ENCODE measurements at regions not wholly inside any gene's neighbourhood (a gene's known extent, or its start where the extent isn't known, plus 50 kb on each side); places are given as distances from the start of the nearest gene placed in this dataset.
"Not testable (repeated sequence)": the region's sequence is repeated elsewhere in the genome, so short reads cannot be mapped to it uniquely, and the experiment has no call there.

DNA sequence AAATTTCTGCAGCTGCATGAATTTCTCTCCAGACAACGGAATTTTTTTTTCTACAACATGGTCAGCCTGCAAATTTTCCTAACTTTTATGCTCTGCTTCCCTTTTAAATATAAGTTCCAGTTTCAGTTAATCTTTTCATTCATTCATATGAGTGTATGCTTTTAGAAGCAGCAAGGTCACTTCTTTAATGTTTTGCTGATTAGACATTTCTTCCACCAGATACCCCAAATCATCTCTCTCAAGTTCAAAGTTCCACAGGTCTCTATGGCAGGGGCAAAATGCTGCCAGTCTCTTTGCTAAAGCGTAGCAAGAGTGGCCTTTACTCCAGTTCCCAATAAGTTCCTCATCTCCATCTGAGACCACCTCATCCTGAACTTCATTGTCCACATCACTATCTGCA lies 205.6 kb upstream of the GRM7 start:
- no peak for DNase-seq

GRCh38 chr3:6657591-6657990 lies 203.3 kb upstream of the GRM7 start:
- DNase-seq = no peak

DNA sequence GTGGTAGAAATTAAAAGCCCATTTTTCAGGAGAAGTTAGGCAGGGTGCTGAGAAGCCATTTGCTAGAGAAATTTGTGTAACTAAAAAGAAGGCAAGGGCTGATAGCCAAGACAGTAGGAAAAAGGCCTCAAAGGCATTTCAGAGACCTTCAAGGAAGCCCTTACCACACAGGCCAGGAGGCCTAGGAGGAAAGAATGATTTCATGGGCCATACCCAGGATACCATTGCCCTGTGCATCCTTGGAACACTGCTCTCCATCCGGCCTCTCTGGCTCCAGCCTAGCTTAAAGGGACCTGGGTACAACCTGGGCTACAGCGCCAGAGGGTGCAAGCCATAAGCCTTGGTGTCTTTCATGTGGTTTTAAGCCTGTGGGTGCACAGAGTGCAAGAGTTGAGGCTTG lies 193.6 kb upstream of the GRM7 start:
- DNase-seq = no peak

DNA sequence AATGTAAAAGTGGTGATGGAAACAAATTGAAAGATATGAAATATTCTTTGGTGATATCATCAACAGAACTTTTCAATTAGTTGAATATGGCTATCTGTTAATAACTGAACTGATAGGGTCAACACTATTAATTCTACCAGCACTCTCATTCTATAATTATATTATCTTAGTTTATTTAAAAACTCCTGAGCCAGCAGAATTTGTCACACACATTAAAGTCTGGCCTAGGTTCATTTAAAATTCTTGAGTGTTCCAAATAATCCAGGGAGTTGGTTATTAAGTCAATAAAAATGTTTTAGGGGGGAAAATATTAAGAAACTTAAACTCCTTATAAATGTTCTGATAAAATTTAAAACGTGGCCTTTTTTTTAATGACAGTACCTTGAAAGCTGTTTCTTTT lies 189.6 kb upstream of the GRM7 start:
- DNase-seq = no peak

DNA sequence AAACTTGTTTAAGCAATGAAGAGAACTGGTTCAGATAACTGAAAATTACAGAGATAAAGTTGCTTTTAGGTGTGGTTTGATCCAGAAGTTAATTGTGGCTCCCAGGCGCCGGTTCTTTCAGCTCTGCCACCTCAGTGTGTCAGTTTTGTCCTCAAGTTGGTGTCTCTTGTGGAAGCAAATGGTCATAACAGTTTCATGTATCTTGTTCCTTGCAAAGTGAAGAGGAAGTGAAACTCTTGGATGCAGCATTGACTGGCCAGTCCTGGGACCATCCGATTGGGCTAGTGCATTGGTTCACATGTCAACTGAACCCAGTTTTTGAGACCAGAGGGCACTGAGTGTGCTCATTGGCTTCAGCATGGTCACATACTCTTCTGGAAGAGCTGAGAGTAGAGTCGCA lies 181.4 kb upstream of the GRM7 start:
- DNase-seq = no peak

GRCh38 chr3:6680119-6680806 lies 180.7 kb upstream of the GRM7 start:
- no peak for DNase-seq

GRCh38 chr3:6697285-6697684 lies 163.6 kb upstream of the GRM7 start:
- DNase-seq = no peak

DNA sequence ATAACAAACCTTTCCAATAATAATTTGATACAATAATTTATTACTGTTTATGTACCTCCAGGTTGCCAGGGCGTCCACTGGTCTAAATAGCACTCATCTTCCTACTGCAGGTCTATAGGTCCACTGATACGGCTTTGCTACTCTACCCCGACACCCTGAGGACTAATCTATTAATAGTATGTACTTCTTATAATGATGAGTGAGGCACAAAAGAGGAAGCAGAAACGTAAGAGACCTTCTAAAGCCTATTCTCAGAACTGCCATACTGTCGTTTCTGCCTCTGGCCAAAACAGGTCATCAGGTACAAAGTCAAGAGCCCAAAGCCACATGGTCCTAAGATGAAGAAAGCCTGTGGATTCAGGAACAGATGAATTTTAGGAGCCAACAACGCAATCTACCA lies 163.2 kb upstream of the GRM7 start:
- no peak for DNase-seq

DNA sequence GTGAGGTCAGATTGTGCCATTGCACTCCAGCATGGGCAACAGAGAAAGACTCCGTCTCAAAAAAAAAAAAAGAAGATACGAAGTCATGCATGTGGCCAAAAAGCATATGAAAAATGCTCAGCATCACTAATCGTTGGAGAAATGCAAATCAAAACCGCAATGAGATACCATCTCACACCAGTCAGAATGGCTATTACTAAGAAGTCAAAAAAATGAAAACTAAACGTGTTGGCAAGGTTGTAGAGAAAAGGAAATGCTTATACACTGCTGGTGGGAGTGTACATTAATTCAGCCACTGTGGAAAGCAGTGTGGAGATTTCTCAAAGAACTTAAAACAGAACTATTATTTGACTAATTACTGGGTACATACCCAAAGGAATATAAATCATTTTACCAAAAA lies 156.1 kb upstream of the GRM7 start:
- not testable (repeated sequence) for DNase-seq

GRCh38 chr3:6706777-6707176 lies 154.1 kb upstream of the GRM7 start:
- no peak for DNase-seq

GRCh38 chr3:6709178-6709577 lies 151.7 kb upstream of the GRM7 start:
- no peak for DNase-seq

DNA sequence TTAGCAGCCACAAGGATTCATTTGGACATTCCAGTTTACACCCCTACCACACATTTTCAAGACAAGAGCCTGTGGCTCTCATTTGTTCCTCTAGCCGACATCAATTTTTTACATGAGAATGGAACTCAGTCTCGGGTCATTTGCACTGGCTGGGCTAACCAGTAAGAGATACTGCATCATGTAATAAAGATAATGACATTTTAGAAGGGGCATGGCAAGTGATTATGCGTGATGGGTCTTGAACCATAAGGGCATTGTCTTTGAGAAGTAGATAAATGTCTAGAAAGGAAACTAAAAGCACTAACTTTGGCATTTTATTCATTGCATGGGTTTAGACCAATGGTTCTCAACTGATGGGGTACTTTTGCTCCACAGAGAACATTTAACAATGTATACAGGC lies 146.0 kb upstream of the GRM7 start:
- no peak for DNase-seq

- no peak for DNase-seq
Observed at GRCh38 chr3:6716420-6716819, 144.5 kb upstream of the GRM7 start.

- DNase-seq = no peak
Observed at GRCh38 chr3:6717026-6717943, 143.6 kb upstream of the GRM7 start.

DNA sequence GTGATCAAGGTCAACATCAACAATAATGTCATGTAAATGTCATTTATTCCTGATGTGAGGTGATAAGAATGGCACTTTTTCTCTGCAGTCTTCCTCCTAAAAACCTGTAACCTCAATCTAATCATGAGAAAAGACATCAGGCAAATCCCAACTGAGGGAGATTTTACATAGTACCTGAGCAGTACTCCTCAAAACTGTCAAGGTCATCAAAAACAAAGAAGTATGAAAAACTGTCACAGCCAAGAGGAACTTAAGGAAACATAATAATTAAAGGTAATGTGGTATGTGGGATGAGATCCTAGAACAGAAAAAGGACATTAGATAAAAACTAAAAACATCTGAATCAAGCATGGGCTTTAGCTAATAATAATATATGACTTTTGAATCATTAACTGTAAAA lies 140.9 kb upstream of the GRM7 start:
- no peak for DNase-seq

GRCh38 chr3:6721491-6721890 lies 139.4 kb upstream of the GRM7 start:
- DNase-seq = no peak

GRCh38 chr3:6723205-6723604 lies 137.7 kb upstream of the GRM7 start:
- DNase-seq = no peak

GRCh38 chr3:6726811-6727210 lies 134.1 kb upstream of the GRM7 start:
- DNase-seq = no peak

GRCh38 chr3:6732807-6733206 lies 128.1 kb upstream of the GRM7 start:
- no peak for DNase-seq

DNA sequence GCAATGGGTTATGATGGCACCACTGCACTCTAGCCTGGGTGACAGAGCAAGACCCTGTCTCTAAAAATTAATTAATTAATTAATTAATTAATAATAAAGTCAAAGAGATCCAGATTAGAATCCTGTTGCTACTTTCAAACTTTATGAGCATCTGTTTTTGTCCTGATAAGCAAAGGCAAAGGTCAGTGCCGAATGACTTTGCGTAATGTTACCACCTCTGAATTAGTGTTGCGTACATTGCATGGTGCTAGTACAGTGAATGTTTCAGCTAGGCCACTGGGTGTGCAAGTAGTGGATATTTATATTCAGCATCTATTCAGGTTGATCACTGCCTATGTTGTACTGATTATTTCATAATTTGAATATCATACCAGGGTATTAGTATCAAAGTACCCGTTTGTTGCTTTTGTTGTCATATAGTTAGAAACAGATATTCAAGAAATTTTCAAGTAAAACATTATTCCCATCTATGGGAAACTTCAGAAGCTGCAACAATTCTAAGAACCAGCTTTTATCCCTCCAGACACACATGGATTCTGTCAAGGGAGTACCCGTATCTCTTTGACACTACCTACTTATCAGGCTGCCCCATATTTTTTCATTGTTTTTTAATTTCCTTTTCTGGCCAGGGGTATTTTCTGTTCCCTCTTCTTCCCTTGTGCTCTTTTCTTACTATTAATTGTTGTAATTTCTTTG lies 127.1 kb upstream of the GRM7 start:
- no peak for DNase-seq

DNA sequence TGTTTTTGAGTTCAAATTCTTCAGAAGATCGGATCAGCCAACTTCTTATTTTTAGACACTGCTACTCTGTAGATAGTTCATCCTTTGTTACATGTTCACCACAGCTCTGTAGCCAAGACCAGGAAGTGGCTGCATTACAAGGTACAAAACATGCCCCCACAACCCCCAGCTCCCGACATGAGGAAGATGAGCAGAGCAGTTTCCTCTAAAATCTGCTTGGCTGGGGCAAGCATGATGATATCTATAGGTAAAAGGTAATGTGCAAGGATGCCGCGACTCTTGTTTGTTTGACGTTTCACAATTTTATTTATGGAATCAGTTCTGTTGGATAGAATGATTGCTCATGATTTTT lies 126.5 kb upstream of the GRM7 start:
- no peak for DNase-seq

GRCh38 chr3:6736836-6737629 lies 123.9 kb upstream of the GRM7 start:
- no peak for DNase-seq

DNA sequence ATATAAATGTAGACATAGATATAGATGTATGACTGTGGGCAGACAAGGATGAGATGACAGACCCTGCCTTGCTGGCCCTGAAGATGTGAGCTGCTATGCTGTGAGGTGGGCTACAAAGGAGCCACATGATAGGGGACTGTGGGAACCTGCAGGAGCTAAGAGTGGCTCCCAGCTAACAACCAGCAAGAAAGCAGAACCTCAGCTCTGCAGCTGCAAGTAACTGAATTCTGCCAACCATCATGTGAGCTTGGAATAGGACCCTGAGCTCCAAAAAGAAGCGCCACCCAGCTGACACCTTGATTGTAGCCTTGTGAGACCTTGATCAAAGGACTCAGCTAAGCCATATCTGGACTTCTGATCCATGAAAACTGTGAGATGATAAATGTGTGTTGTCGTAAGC lies 123.3 kb upstream of the GRM7 start:
- DNase-seq = no peak

Measured in femur (tissue), 1 donor.